ENCODE measurements at regions not wholly inside any gene's neighbourhood (a gene's known extent, or its start where the extent isn't known, plus 50 kb on each side); places are given as distances from the start of the nearest gene placed in this dataset.
A peak's percentile ranks its signal among the peaks of the same experiment; 100 is the strongest.

GRCh38 chr6:167437888-167438484 is 113.1 kb downstream of the TTLL2 start:
- H3K4me2 ChIP-seq (ENCODE audit: low read length, poor library complexity, severe bottlenecking): no peak overlapping the region
- H3K27me3 ChIP-seq (ENCODE audit: control insufficient read depth in 1 of 2, insufficient read depth in 1 of 2, low read length in 2 of 2): peaks cover 5 to 9% of the 10 kb centered on the region in 2 experiments
- H3K27ac ChIP-seq (ENCODE audit: low read length, poor library complexity, severe bottlenecking): no peak overlapping the region
- H3K9me3 ChIP-seq (ENCODE audit: control insufficient read depth, low read length): no peaks in the 10 kb centered on the region
- no peak overlapping the region for H3K23ac ChIP-seq (ENCODE audit: low read length in 2 of 2)
- no peak overlapping the region for H2BK120ac ChIP-seq (ENCODE audit: low read depth, low read length)
- no peak overlapping the region for H4K91ac ChIP-seq (ENCODE audit: low read length)
- no peak overlapping the region for H2BK15ac ChIP-seq (ENCODE audit: low read depth, poor library complexity, severe bottlenecking)
- H2AFZ ChIP-seq (ENCODE audit: low read depth, low read length): no peak overlapping the region
- DNase-seq: no peak
- H3K4me3 ChIP-seq (ENCODE audit: insufficient read depth in 1 of 2, low read depth in 1 of 2, low read length in 2 of 2): no peak overlapping the region
- H2BK12ac ChIP-seq (ENCODE audit: low read length in 2 of 2): no peak overlapping the region
- H2AK5ac ChIP-seq (ENCODE audit: low read length, severe bottlenecking): no peak overlapping the region
- no peak overlapping the region for H2BK5ac ChIP-seq (ENCODE audit: low read depth, low read length, poor library complexity, severe bottlenecking)
- H3K9ac ChIP-seq (ENCODE audit: low read length): no peak overlapping the region
- H3K4ac ChIP-seq (ENCODE audit: low read depth in 1 of 2, low read length in 2 of 2): no peak overlapping the region
- H3K79me1 ChIP-seq (replicated peaks; ENCODE audit: low read length, poor library complexity, severe bottlenecking): no peaks in the 10 kb centered on the region
- H3K4me1 ChIP-seq (ENCODE audit: control insufficient read depth, insufficient read depth, low read depth, low read length): no peaks in the 10 kb centered on the region
- no peak overlapping the region for H3K18ac ChIP-seq (ENCODE audit: low read depth in 1 of 2, low read length in 2 of 2)
- no peaks in the 10 kb centered on the region for H3K36me3 ChIP-seq (ENCODE audit: control insufficient read depth in 1 of 2, insufficient read depth in 2 of 2, low read depth in 1 of 2, low read length in 2 of 2)
- no peak overlapping the region for H3K14ac ChIP-seq (ENCODE audit: low read length in 2 of 2)
- WGBS: 90% methylated on average over 9 of the region's 9 CpGs
- no peak overlapping the region for H4K8ac ChIP-seq (ENCODE audit: low read length)

- Histone ChIP-seq H3K23ac (ENCODE audit: low read length in 2 of 2) (no peak overlapping the region), H3K14ac (ENCODE audit: low read length in 2 of 2) (no peak overlapping the region), H3K9ac (ENCODE audit: low read length) (peak overlapping the region; percentile 13), H4K91ac (ENCODE audit: low read length) (no peak overlapping the region), H3K27ac (ENCODE audit: low read length, poor library complexity, severe bottlenecking) (no peak overlapping the region), H3K18ac (ENCODE audit: low read depth in 1 of 2, low read length in 2 of 2) (no peak overlapping the region), H3K9me3 (ENCODE audit: control insufficient read depth, low read length) (no peaks in the 10 kb centered on the region), H3K4me3 (ENCODE audit: insufficient read depth in 1 of 2, low read depth in 1 of 2, low read length in 2 of 2) (no peak overlapping the region), H4K8ac (ENCODE audit: low read length) (no peak overlapping the region), H3K4me2 (ENCODE audit: low read length, poor library complexity, severe bottlenecking) (no peak overlapping the region), H3K4ac (ENCODE audit: low read depth in 1 of 2, low read length in 2 of 2) (no peak overlapping the region), H2AK5ac (ENCODE audit: low read length, severe bottlenecking) (no peak overlapping the region), H3K4me1 (ENCODE audit: control insufficient read depth, insufficient read depth, low read depth, low read length) (no peaks in the 10 kb centered on the region), H2BK15ac (ENCODE audit: low read depth, poor library complexity, severe bottlenecking) (no peak overlapping the region), H3K79me1 (replicated peaks; ENCODE audit: low read length, poor library complexity, severe bottlenecking) (no peaks in the 10 kb centered on the region), H3K27me3 (ENCODE audit: control insufficient read depth in 1 of 2, insufficient read depth in 1 of 2, low read length in 2 of 2) (peaks cover 5 to 15% of the 10 kb centered on the region in 2 experiments), H2BK12ac (ENCODE audit: low read length in 2 of 2) (no peak overlapping the region), H2AFZ (ENCODE audit: low read depth, low read length) (no peak overlapping the region), H2BK5ac (ENCODE audit: low read depth, low read length, poor library complexity, severe bottlenecking) (no peak overlapping the region), H2BK120ac (ENCODE audit: low read depth, low read length) (no peak overlapping the region), H3K36me3 (ENCODE audit: control insufficient read depth in 1 of 2, insufficient read depth in 2 of 2, low read depth in 1 of 2, low read length in 2 of 2) (no peaks in the 10 kb centered on the region)
- DNase-seq: peak; percentile 26
- WGBS: 22% methylated on average over 6 of the region's 9 CpGs
Measured at GRCh38 chr6:167441715-167442206, 116.9 kb downstream of the TTLL2 start.

GRCh38 chr6:167442245-167442644 is 117.4 kb downstream of the TTLL2 start:
- Histone ChIP-seq H2AK5ac (ENCODE audit: low read length, severe bottlenecking) (no peak overlapping the region), H4K91ac (ENCODE audit: low read length) (no peak overlapping the region), H2AFZ (ENCODE audit: low read depth, low read length) (no peak overlapping the region), H2BK12ac (ENCODE audit: low read length in 2 of 2) (no peak overlapping the region), H3K79me1 (replicated peaks; ENCODE audit: low read length, poor library complexity, severe bottlenecking) (no peaks in the 10 kb centered on the region), H2BK15ac (ENCODE audit: low read depth, poor library complexity, severe bottlenecking) (no peak overlapping the region), H2BK120ac (ENCODE audit: low read depth, low read length) (no peak overlapping the region), H3K36me3 (ENCODE audit: control insufficient read depth in 1 of 2, insufficient read depth in 2 of 2, low read depth in 1 of 2, low read length in 2 of 2) (no peaks in the 10 kb centered on the region), H3K4ac (ENCODE audit: low read depth in 1 of 2, low read length in 2 of 2) (no peak overlapping the region), H3K27me3 (ENCODE audit: control insufficient read depth in 1 of 2, insufficient read depth in 1 of 2, low read length in 2 of 2) (peaks cover 5 to 15% of the 10 kb centered on the region in 2 experiments), H3K14ac (ENCODE audit: low read length in 2 of 2) (no peak overlapping the region), H3K4me2 (ENCODE audit: low read length, poor library complexity, severe bottlenecking) (no peak overlapping the region), H4K8ac (ENCODE audit: low read length) (no peak overlapping the region), H3K9ac (ENCODE audit: low read length) (no peak overlapping the region), H3K9me3 (ENCODE audit: control insufficient read depth, low read length) (no peaks in the 10 kb centered on the region), H3K4me3 (ENCODE audit: insufficient read depth in 1 of 2, low read depth in 1 of 2, low read length in 2 of 2) (no peak overlapping the region), H3K18ac (ENCODE audit: low read depth in 1 of 2, low read length in 2 of 2) (no peak overlapping the region), H2BK5ac (ENCODE audit: low read depth, low read length, poor library complexity, severe bottlenecking) (no peak overlapping the region), H3K23ac (ENCODE audit: low read length in 2 of 2) (no peak overlapping the region), H3K4me1 (ENCODE audit: control insufficient read depth, insufficient read depth, low read depth, low read length) (no peaks in the 10 kb centered on the region), H3K27ac (ENCODE audit: low read length, poor library complexity, severe bottlenecking) (no peak overlapping the region)
- WGBS: 53% methylated on average over 5 of the region's 7 CpGs
- DNase-seq: no peak

- Histone ChIP-seq H4K91ac (ENCODE audit: low read length) (no peak overlapping the region), H3K36me3 (ENCODE audit: control insufficient read depth in 1 of 2, insufficient read depth in 2 of 2, low read depth in 1 of 2, low read length in 2 of 2) (no peaks in the 10 kb centered on the region), H3K9ac (ENCODE audit: low read length) (no peak overlapping the region), H3K27me3 (ENCODE audit: control insufficient read depth in 1 of 2, insufficient read depth in 1 of 2, low read length in 2 of 2) (peaks cover 5 to 15% of the 10 kb centered on the region in 2 experiments), H4K8ac (ENCODE audit: low read length) (no peak overlapping the region), H3K4me3 (ENCODE audit: insufficient read depth in 1 of 2, low read depth in 1 of 2, low read length in 2 of 2) (no peak overlapping the region), H2AK5ac (ENCODE audit: low read length, severe bottlenecking) (no peak overlapping the region), H2BK120ac (ENCODE audit: low read depth, low read length) (no peak overlapping the region), H3K79me1 (replicated peaks; ENCODE audit: low read length, poor library complexity, severe bottlenecking) (no peaks in the 10 kb centered on the region), H2BK12ac (ENCODE audit: low read length in 2 of 2) (no peak overlapping the region), H3K27ac (ENCODE audit: low read length, poor library complexity, severe bottlenecking) (no peak overlapping the region), H3K18ac (ENCODE audit: low read depth in 1 of 2, low read length in 2 of 2) (no peak overlapping the region), H3K23ac (ENCODE audit: low read length in 2 of 2) (no peak overlapping the region), H3K4me2 (ENCODE audit: low read length, poor library complexity, severe bottlenecking) (no peak overlapping the region), H2BK5ac (ENCODE audit: low read depth, low read length, poor library complexity, severe bottlenecking) (no peak overlapping the region), H2BK15ac (ENCODE audit: low read depth, poor library complexity, severe bottlenecking) (no peak overlapping the region), H3K9me3 (ENCODE audit: control insufficient read depth, low read length) (no peaks in the 10 kb centered on the region), H3K4me1 (ENCODE audit: control insufficient read depth, insufficient read depth, low read depth, low read length) (no peaks in the 10 kb centered on the region), H2AFZ (ENCODE audit: low read depth, low read length) (no peak overlapping the region), H3K14ac (ENCODE audit: low read length in 2 of 2) (no peak overlapping the region), H3K4ac (ENCODE audit: low read depth in 1 of 2, low read length in 2 of 2) (no peak overlapping the region)
- DNase-seq: no peak
- WGBS: 76% methylated on average over 15 of the region's 15 CpGs
Measured at GRCh38 chr6:167442796-167443680, 118.2 kb downstream of the TTLL2 start.

Measured in mesenchymal stem cell (in vitro differentiated cells and primary cell).